Vagina (tissue), 2 donors: ENCODE measurements at regions not wholly inside any gene's neighbourhood (a gene's known extent, or its start where the extent isn't known, plus 50 kb on each side); places are given as distances from the start of the nearest gene placed in this dataset.

Source experiments
- DNase-seq, 2 donors: peaks; one replicate each; pipeline ENCODE4 v3.0.0-alpha.2; 2017; ENCODE audit errors: extremely low spot score in 2 of 2
- H3K27ac ChIP-seq: fragments of 200-600 bp; sonication (generic); one replicate; pipeline ENCODE4 v1.5.1; 2019
- H3K27me3 ChIP-seq: fragments of 200-600 bp; sonication (generic); one replicate; pipeline ENCODE4 v1.5.1; 2019
- H3K36me3 ChIP-seq, 2 donors: fragments of 200-600 bp; sonication (generic); one replicate each; pipeline ENCODE4 v1.5.1; 2017 to 2019
- H3K4me1 ChIP-seq: fragments of 200-600 bp; sonication (generic); one replicate; pipeline ENCODE4 v1.5.1; 2019
- H3K4me3 ChIP-seq, 2 donors: fragments of 200-600 bp; sonication (generic); 1 replicate in 1 of 2; 2 replicates in 1 of 2; pipeline ENCODE4 v1.5.1; 2016 to 2019
- H3K9me3 ChIP-seq: fragments of 200-600 bp; sonication (generic); one replicate; pipeline ENCODE4 v1.5.1; 2019
- POLR2A ChIP-seq, 2 donors: fragments of 450-650 bp; IDR thresholded peaks; one replicate each; pipeline ENCODE4 v1.6.1; 2017; ENCODE audit warnings: antibody characterized with exemption in 2 of 2, mild to moderate bottlenecking in 2 of 2, moderate library complexity in 2 of 2
- POLR2AphosphoS5 ChIP-seq, 2 donors: sonication (generic); formaldehyde crosslinking; IDR thresholded peaks; one replicate each; pipeline ENCODE4 v1.9.0; 2017; ENCODE audit warnings: antibody characterized with exemption in 2 of 2, mild to moderate bottlenecking in 2 of 2, low read depth in 1 of 2; ENCODE audit not compliant: insufficient read depth in 1 of 2
- intact Hi-C: fragments of 100-400 bp; cut with DNase I; formaldehyde crosslinking; loops from one replicate; pipeline ENCODE4 v1.15.1; 2023
- TF ChIP-seq, protein P1 (sequence below), 3 experiments: fragments of 450-650 bp in 2 of 3; fragments of 200-600 bp in 1 of 3; sonication (generic) in 1 of 3; IDR thresholded peaks; one replicate each; pipeline ENCODE4 v1.5.1; 2017 to 2019; ENCODE audit warnings: antibody characterized with exemption in 3 of 3, mild to moderate bottlenecking in 2 of 3, moderate library complexity in 2 of 3

DNA sequence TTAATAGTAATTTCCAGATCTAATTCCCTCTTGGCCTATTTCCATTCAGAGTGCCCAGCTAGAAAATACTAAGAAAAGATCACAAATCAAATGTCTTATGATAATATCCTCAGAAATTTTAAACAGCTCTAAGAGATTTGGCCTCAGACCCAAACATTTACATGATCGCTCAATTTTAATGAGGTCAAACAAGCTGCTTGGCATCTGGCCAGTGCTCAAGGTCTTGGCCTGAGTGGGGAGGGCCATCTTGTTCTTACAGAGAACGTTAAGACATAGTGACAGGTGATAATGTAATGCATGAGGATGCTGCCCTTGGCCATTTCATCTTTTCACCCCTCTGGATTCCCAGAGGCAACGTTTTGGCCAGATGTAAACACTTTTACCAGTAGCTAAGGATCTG lies 159.2 kb upstream of the SLC7A11 start:
- H3K27ac ChIP-seq, result no peak overlapping the region

DNA sequence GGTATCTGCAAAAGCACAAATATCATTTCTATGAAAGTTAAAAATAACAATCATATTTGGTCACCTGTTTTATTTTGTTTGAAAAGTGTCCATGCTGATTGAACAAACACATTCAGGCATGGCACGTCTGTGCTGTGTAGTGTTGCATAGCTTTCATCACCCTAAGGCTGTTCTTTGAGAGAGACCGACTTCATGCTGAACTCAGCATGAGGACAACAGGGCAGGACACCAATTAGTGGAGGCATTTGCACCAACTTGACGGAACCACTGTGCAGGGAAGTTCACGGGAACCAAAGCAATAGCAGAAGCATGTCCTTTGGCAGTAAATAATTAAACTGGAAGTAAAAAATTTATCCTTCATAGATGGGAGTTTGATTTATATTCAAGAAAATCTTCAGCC lies 158.4 kb upstream of the SLC7A11 start:
- no peaks in the 10 kb centered on the region for H3K4me1 ChIP-seq
- H3K9me3 ChIP-seq, result no peaks in the 10 kb centered on the region
- TF ChIP-seq, protein P1, sequence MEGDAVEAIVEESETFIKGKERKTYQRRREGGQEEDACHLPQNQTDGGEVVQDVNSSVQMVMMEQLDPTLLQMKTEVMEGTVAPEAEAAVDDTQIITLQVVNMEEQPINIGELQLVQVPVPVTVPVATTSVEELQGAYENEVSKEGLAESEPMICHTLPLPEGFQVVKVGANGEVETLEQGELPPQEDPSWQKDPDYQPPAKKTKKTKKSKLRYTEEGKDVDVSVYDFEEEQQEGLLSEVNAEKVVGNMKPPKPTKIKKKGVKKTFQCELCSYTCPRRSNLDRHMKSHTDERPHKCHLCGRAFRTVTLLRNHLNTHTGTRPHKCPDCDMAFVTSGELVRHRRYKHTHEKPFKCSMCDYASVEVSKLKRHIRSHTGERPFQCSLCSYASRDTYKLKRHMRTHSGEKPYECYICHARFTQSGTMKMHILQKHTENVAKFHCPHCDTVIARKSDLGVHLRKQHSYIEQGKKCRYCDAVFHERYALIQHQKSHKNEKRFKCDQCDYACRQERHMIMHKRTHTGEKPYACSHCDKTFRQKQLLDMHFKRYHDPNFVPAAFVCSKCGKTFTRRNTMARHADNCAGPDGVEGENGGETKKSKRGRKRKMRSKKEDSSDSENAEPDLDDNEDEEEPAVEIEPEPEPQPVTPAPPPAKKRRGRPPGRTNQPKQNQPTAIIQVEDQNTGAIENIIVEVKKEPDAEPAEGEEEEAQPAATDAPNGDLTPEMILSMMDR (IDR thresholded peaks at IDR 0.05), result no peak
- TF ChIP-seq POLR2AphosphoS5 (IDR thresholded peaks at IDR 0.05; ENCODE audit: insufficient read depth in 1 of 2, low read depth in 1 of 2) (no peak), POLR2A (IDR thresholded peaks at IDR 0.05) (no peak)
- H3K4me3 ChIP-seq, result no peak overlapping the region
- intact Hi-C loops, result no loop called here
- H3K27me3 ChIP-seq, result no peaks in the 10 kb centered on the region
- H3K36me3 ChIP-seq, result no peaks in the 10 kb centered on the region
- no peak for DNase-seq
- no peak overlapping the region for H3K27ac ChIP-seq

More for the DNA sequence above, 159.2 kb upstream of the SLC7A11 start:
- TF ChIP-seq, protein P1 (IDR thresholded peaks at IDR 0.05), result no peak
- TF ChIP-seq POLR2A (IDR thresholded peaks at IDR 0.05) (no peak), POLR2AphosphoS5 (IDR thresholded peaks at IDR 0.05; ENCODE audit: insufficient read depth in 1 of 2, low read depth in 1 of 2) (no peak)
- DNase-seq, result no peak
- no peaks in the 10 kb centered on the region for H3K9me3 ChIP-seq
- intact Hi-C loops, result no loop called here
- no peaks in the 10 kb centered on the region for H3K36me3 ChIP-seq
- no peaks in the 10 kb centered on the region for H3K27me3 ChIP-seq
- H3K4me1 ChIP-seq, result peaks cover 7% of the 10 kb centered on the region
- no peak overlapping the region for H3K4me3 ChIP-seq

DNA sequence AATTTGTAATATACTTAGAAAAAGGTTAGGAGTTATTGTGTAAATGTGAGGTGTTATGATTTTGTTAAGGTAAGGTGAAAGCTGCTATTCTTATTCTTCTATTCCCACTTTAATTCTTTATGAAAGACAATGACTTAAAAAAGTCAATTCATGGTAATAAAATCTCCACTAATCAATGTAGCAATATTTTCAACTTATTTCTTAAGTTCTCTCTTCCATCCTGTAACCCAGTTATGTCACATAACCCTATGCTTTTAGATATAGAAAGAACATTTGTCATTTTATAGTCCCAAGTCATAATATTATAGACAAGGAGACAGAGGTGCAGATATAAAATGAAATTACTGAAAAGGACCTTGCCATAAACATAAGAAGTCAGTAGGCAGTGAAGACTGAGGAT lies 157.9 kb upstream of the SLC7A11 start:
- Histone ChIP-seq H3K4me3 (no peak overlapping the region), H3K4me1 (no peaks in the 10 kb centered on the region), H3K27ac (no peak overlapping the region), H3K9me3 (no peaks in the 10 kb centered on the region), H3K27me3 (no peaks in the 10 kb centered on the region), H3K36me3 (no peaks in the 10 kb centered on the region)
- DNase-seq, result no peak
- intact Hi-C loops, result no loop called here
- no peak for TF ChIP-seq POLR2AphosphoS5 (IDR thresholded peaks at IDR 0.05; ENCODE audit: insufficient read depth in 1 of 2, low read depth in 1 of 2)
- TF ChIP-seq, protein P1 (IDR thresholded peaks at IDR 0.05), result no peak
- no peak for TF ChIP-seq POLR2A (IDR thresholded peaks at IDR 0.05)

DNA sequence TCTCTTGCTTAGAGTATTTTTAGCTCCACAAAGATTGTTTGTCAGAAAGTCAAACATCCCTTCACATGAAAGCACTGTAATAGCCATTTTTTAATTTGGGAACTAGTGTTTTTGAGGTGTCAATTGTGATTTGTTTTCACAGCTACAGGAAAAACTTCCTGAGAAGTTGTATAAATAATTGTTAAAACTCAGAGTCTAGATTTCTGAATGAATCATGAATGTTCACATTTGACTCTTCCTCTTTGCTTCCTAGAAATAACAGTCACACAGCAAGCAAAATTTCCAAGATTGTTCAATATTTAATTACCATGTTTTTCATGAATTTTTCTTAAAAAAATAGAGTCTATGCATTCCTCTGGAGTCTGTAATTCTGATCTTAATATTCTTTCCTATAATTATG lies 156.9 kb upstream of the SLC7A11 start:
- Histone ChIP-seq H3K4me1 (no peaks in the 10 kb centered on the region), H3K27ac (no peak overlapping the region), H3K27me3 (no peaks in the 10 kb centered on the region), H3K9me3 (no peaks in the 10 kb centered on the region), H3K4me3 (no peak overlapping the region), H3K36me3 (no peaks in the 10 kb centered on the region)
- TF ChIP-seq POLR2AphosphoS5 (IDR thresholded peaks at IDR 0.05; ENCODE audit: insufficient read depth in 1 of 2, low read depth in 1 of 2) (no peak), POLR2A (IDR thresholded peaks at IDR 0.05) (no peak)
- TF ChIP-seq, protein P1 (IDR thresholded peaks at IDR 0.05), result no peak
- intact Hi-C loops, result no loop called here
- DNase-seq, result no peak

DNA sequence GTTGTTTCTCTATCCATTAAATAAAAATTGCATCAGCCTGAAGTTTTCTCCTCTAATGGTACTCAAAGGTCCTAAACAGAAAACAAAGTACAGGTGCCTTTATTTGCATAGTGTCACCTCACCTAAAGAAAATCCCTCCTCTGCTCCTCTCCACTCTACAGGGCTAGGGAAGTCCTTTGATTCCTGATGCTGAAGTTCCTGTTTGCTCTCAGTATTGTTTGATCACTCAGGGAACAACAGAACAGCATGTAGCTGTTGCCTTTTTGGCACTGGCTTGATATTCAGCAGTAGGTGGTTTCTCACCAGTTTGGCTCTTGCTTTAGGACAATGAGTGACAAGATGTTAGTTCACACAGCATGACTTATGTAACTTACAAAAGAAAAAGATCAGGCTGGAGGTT lies 156.2 kb upstream of the SLC7A11 start:
- intact Hi-C loops, result no loop called here
- H3K4me3 ChIP-seq, result no peak overlapping the region
- no peaks in the 10 kb centered on the region for H3K27me3 ChIP-seq
- no peak for DNase-seq
- TF ChIP-seq POLR2A (IDR thresholded peaks at IDR 0.05), result no peak
- no peak for TF ChIP-seq POLR2AphosphoS5 (IDR thresholded peaks at IDR 0.05; ENCODE audit: insufficient read depth in 1 of 2, low read depth in 1 of 2)
- TF ChIP-seq, protein P1 (IDR thresholded peaks at IDR 0.05), result no peak
- no peaks in the 10 kb centered on the region for H3K36me3 ChIP-seq
- H3K27ac ChIP-seq, result no peak overlapping the region
- H3K9me3 ChIP-seq, result no peaks in the 10 kb centered on the region
- no peaks in the 10 kb centered on the region for H3K4me1 ChIP-seq
